HG02623 (cell line): ENCODE measurements at regions not wholly inside any gene's neighbourhood (a gene's known extent, or its start where the extent isn't known, plus 50 kb on each side); places are given as distances from the start of the nearest gene placed in this dataset.

ENCODE experiments used
- ATAC-seq: cut with Tn5 transposase; IDR thresholded peaks from one replicate; pipeline ENCODE4 v1.9.1; 2021; ENCODE audit warnings: moderate library complexity; ENCODE audit not compliant: unreplicated experiment

GRCh38 chr4:189304167-189304566 lies 636.5 kb upstream of the FRG1 start:
- no peak for ATAC-seq

GRCh38 chr4:189304809-189305208 lies 635.9 kb upstream of the FRG1 start:
- no peak for ATAC-seq

- no peak for ATAC-seq
These were observed 635.2 kb upstream of the FRG1 start for GRCh38 chr4:189305500-189305899.

- ATAC-seq = no peak
These were observed 629.4 kb upstream of the FRG1 start for GRCh38 chr4:189311251-189311650.

- no peak for ATAC-seq
These were observed 627.6 kb upstream of the FRG1 start for GRCh38 chr4:189313064-189313463.

GRCh38 chr4:189313861-189314513 lies 626.7 kb upstream of the FRG1 start:
- no peak for ATAC-seq

GRCh38 chr4:189322426-189322825 lies 618.2 kb upstream of the FRG1 start:
- no peak for ATAC-seq

- no peak for ATAC-seq
These were observed 598.8 kb upstream of the FRG1 start for GRCh38 chr4:189341881-189342280.

GRCh38 chr4:189355590-189355989 lies 585.1 kb upstream of the FRG1 start:
- ATAC-seq = no peak

- no peak for ATAC-seq
These were observed 578.3 kb upstream of the FRG1 start for GRCh38 chr4:189362364-189362763.

- no peak for ATAC-seq
These were observed 576.6 kb upstream of the FRG1 start for GRCh38 chr4:189364032-189364449.

GRCh38 chr4:189365451-189365850 lies 575.2 kb upstream of the FRG1 start:
- no peak for ATAC-seq

- ATAC-seq = no peak
These were observed 572.8 kb upstream of the FRG1 start for GRCh38 chr4:189367832-189368231.

GRCh38 chr4:189374176-189374575 lies 566.5 kb upstream of the FRG1 start:
- no peak for ATAC-seq

- no peak for ATAC-seq
These were observed 563.8 kb upstream of the FRG1 start for GRCh38 chr4:189376901-189377300.

GRCh38 chr4:189377569-189377968 lies 563.1 kb upstream of the FRG1 start:
- ATAC-seq = no peak

- ATAC-seq = no peak
These were observed 555.6 kb upstream of the FRG1 start for GRCh38 chr4:189385098-189385497.

GRCh38 chr4:189385579-189385978 lies 555.1 kb upstream of the FRG1 start:
- no peak for ATAC-seq

GRCh38 chr4:189396435-189396834 lies 544.2 kb upstream of the FRG1 start:
- ATAC-seq = no peak

- no peak for ATAC-seq
These were observed 536.4 kb upstream of the FRG1 start for GRCh38 chr4:189404271-189404670.

- ATAC-seq = no peak
These were observed 531.5 kb upstream of the FRG1 start for GRCh38 chr4:189409158-189409557.

- ATAC-seq = no peak
These were observed 526.7 kb upstream of the FRG1 start for GRCh38 chr4:189414021-189414420.

GRCh38 chr4:189420572-189420971 lies 520.1 kb upstream of the FRG1 start:
- no peak for ATAC-seq
